ENCODE measurements at regions not wholly inside any gene's neighbourhood (a gene's known extent, or its start where the extent isn't known, plus 50 kb on each side); places are given as distances from the start of the nearest gene placed in this dataset.
"Not testable (repeated sequence)": the region's sequence is repeated elsewhere in the genome, so short reads cannot be mapped to it uniquely, and the experiment has no call there.

GRCh38 chr13:87094646-87095045 is 576.5 kb upstream of the SLITRK5 start:
- DNase-seq (ENCODE audit: low spot score), result no peak

GRCh38 chr13:87100431-87100830 is 570.7 kb upstream of the SLITRK5 start:
- DNase-seq (ENCODE audit: low spot score), result no peak

GRCh38 chr13:87107651-87108050 is 563.5 kb upstream of the SLITRK5 start:
- DNase-seq (ENCODE audit: low spot score), result no peak

GRCh38 chr13:87120476-87120875 is 550.7 kb upstream of the SLITRK5 start:
- no peak for DNase-seq (ENCODE audit: low spot score)

- DNase-seq (ENCODE audit: low spot score), result no peak
Measured at GRCh38 chr13:87122551-87122950, 548.6 kb upstream of the SLITRK5 start.

- peak; percentile 53 for DNase-seq (ENCODE audit: low spot score)
Measured at GRCh38 chr13:87123987-87124784, 547.0 kb upstream of the SLITRK5 start.

GRCh38 chr13:87124785-87125074 is 546.4 kb upstream of the SLITRK5 start:
- no peak for DNase-seq (ENCODE audit: low spot score)

- DNase-seq (ENCODE audit: low spot score), result peak; percentile 72
Measured at GRCh38 chr13:87128036-87128435, 543.1 kb upstream of the SLITRK5 start.

- DNase-seq (ENCODE audit: low spot score), result no peak
Measured at GRCh38 chr13:87128491-87128890, 542.7 kb upstream of the SLITRK5 start.

- no peak for DNase-seq (ENCODE audit: low spot score)
Measured at GRCh38 chr13:87129602-87130300, 541.4 kb upstream of the SLITRK5 start.

GRCh38 chr13:87130423-87130822 is 540.7 kb upstream of the SLITRK5 start:
- DNase-seq (ENCODE audit: low spot score), result no peak

GRCh38 chr13:87131611-87132010 is 539.6 kb upstream of the SLITRK5 start:
- no peak for DNase-seq (ENCODE audit: low spot score)

- no peak for DNase-seq (ENCODE audit: low spot score)
Measured at GRCh38 chr13:87138866-87139265, 532.3 kb upstream of the SLITRK5 start.

GRCh38 chr13:87147076-87147475 is 524.1 kb upstream of the SLITRK5 start:
- no peak for DNase-seq (ENCODE audit: low spot score)

- no peak for DNase-seq (ENCODE audit: low spot score)
Measured at GRCh38 chr13:87153371-87153770, 517.8 kb upstream of the SLITRK5 start.

GRCh38 chr13:87166348-87166747 is 504.8 kb upstream of the SLITRK5 start:
- DNase-seq (ENCODE audit: low spot score), result no peak

- no peak for DNase-seq (ENCODE audit: low spot score)
Measured at GRCh38 chr13:87168390-87168789, 502.8 kb upstream of the SLITRK5 start.

- DNase-seq (ENCODE audit: low spot score), result no peak
Measured at GRCh38 chr13:87169337-87169736, 501.8 kb upstream of the SLITRK5 start.

- no peak for DNase-seq (ENCODE audit: low spot score)
Measured at GRCh38 chr13:87172166-87172835, 498.9 kb upstream of the SLITRK5 start.

- not testable (repeated sequence) for DNase-seq (ENCODE audit: low spot score)
Measured at GRCh38 chr13:87185138-87185537, 486.0 kb upstream of the SLITRK5 start.

GRCh38 chr13:87186647-87187046 is 484.5 kb upstream of the SLITRK5 start:
- DNase-seq (ENCODE audit: low spot score), result not testable (repeated sequence)

GRCh38 chr13:87191485-87191884 is 479.7 kb upstream of the SLITRK5 start:
- not testable (repeated sequence) for DNase-seq (ENCODE audit: low spot score)

GRCh38 chr13:87198371-87198770 is 472.8 kb upstream of the SLITRK5 start:
- DNase-seq (ENCODE audit: low spot score), result no peak

Data from iPS-NIHi11 (cell line).